ENCODE measurements at regions not wholly inside any gene's neighbourhood (a gene's known extent, or its start where the extent isn't known, plus 50 kb on each side); places are given as distances from the start of the nearest gene placed in this dataset.

- H3K23ac ChIP-seq (ENCODE audit: low read depth, low read length), result no peak overlapping the region
- TF ChIP-seq RCOR1 (IDR thresholded peaks at IDR 0.05; ENCODE audit: insufficient replicate concordance, low read length) (no peak), CEBPB (IDR thresholded peaks at IDR 0.05; ENCODE audit: low read depth, low read length) (no peak)
- dilution Hi-C loops (cut with HindIII; ENCODE audit: low sequenced_read_pairs, unreplicated experiment) (no loop called here), in situ Hi-C loops (cut with MboI; ENCODE audit: low sequenced_read_pairs) (no loop called here), intact Hi-C loops (cut with micrococcal nuclease) (no loop called here)
- no peak overlapping the region for H3K56ac ChIP-seq (ENCODE audit: extremely low read depth, insufficient read depth, low read length)
- no peak overlapping the region for H3K9ac ChIP-seq (ENCODE audit: low read depth, low read length)
- H3K27ac ChIP-seq (ENCODE audit: insufficient read depth, low read length), result no peak overlapping the region
- no peak overlapping the region for H2AFZ ChIP-seq (replicated peaks; ENCODE audit: low read length, poor library complexity)
- no peaks in the 10 kb centered on the region for H4K20me1 ChIP-seq (ENCODE audit: insufficient read depth, low read length)
- no peak overlapping the region for H4K8ac ChIP-seq (ENCODE audit: low read depth in 2 of 2, low read length in 2 of 2)
- H2BK120ac ChIP-seq (ENCODE audit: low read depth, low read length), result no peak overlapping the region
- no peak overlapping the region for H4K5ac ChIP-seq (ENCODE audit: low read depth, low read length)
- no peak overlapping the region for H3K4ac ChIP-seq (ENCODE audit: low read depth, low read length)
- H2BK20ac ChIP-seq (ENCODE audit: low read depth, low read length), result no peak overlapping the region
- H2AK5ac ChIP-seq (ENCODE audit: low read depth, low read length), result no peak overlapping the region
- BruUV-seq (replicated peaks), result no TSS peak
- peaks cover 66% of the 10 kb centered on the region for H3K27me3 ChIP-seq (ENCODE audit: control insufficient read depth, insufficient read depth, low read length)
- no peak overlapping the region for H4K91ac ChIP-seq (ENCODE audit: insufficient read depth, low read depth, low read length)
- H3K36me3 ChIP-seq (ENCODE audit: control insufficient read depth, insufficient read depth, low read length), result no peaks in the 10 kb centered on the region
- no peak overlapping the region for H3K14ac ChIP-seq (replicated peaks; ENCODE audit: low read depth, low read length)
- ATAC-seq (ENCODE audit: low read depth) (no peak), DNase-seq (no peak)
- H3K79me1 ChIP-seq (ENCODE audit: low read depth in 1 of 2, low read length in 2 of 2), result no peaks in the 10 kb centered on the region
- no peak overlapping the region for H2AK9ac ChIP-seq (replicated peaks; ENCODE audit: low read depth, low read length, poor library complexity)
- H3K4me2 ChIP-seq (ENCODE audit: low read depth, low read length), result no peak overlapping the region
- no peak overlapping the region for H2BK5ac ChIP-seq (ENCODE audit: low read depth, low read length, poor library complexity, severe bottlenecking)
- ChIA-PET CTCF (no interaction called here), POLR2A (ENCODE audit: unreplicated experiment) (no interaction called here)
- H3K4me3 ChIP-seq (ENCODE audit: insufficient read depth, low read depth, low read length), result no peak overlapping the region
- no peaks in the 10 kb centered on the region for H3K9me1 ChIP-seq (ENCODE audit: insufficient read depth, low read length)
- H3K18ac ChIP-seq (ENCODE audit: low read depth, low read length), result no peak overlapping the region
- 60% methylated on average over 1 of the region's 5 CpGs; no CpG with 5 or more reads in 1 of the 2 experiments for WGBS, 2 experiments (ENCODE audit: extremely low coverage in 2 of 2, insufficient read length in 1 of 2)
- H2BK15ac ChIP-seq (ENCODE audit: low read depth, low read length), result no peak overlapping the region
- no peaks in the 10 kb centered on the region for H3K4me1 ChIP-seq (ENCODE audit: control insufficient read depth, insufficient read depth, low read length)
- peaks cover 6% of the 10 kb centered on the region for H3K9me3 ChIP-seq (ENCODE audit: control insufficient read depth, insufficient read depth, low read length)
Measured at GRCh38 chr1:31514117-31514516, 62.2 kb upstream of the TINAGL1 start.
